RKO (cell line): ENCODE measurements at regions not wholly inside any gene's neighbourhood (a gene's known extent, or its start where the extent isn't known, plus 50 kb on each side); places are given as distances from the start of the nearest gene placed in this dataset.
"Not testable (repeated sequence)": the region's sequence is repeated elsewhere in the genome, so short reads cannot be mapped to it uniquely, and the experiment has no call there.

Source experiments
- DNase-seq: peaks from one replicate; pipeline ENCODE4 v3.0.0-alpha.2; 2016; ENCODE audit warnings: low spot score

GRCh38 chr3:159872374-159873109 is 116.1 kb upstream of the IL12A start:
- peak; percentile 97 for DNase-seq

GRCh38 chr3:159875116-159875515 is 113.5 kb upstream of the IL12A start:
- DNase-seq: no peak

- no peak for DNase-seq
Observed at GRCh38 chr3:159877924-159878323, 110.7 kb upstream of the IL12A start.

- DNase-seq: no peak
Observed at GRCh38 chr3:159879146-159879545, 109.5 kb upstream of the IL12A start.

GRCh38 chr3:159879598-159879997 is 109.0 kb upstream of the IL12A start:
- no peak for DNase-seq

GRCh38 chr3:159881208-159881607 is 107.4 kb upstream of the IL12A start:
- no peak for DNase-seq

- no peak for DNase-seq
Observed at GRCh38 chr3:159881828-159882309, 106.8 kb upstream of the IL12A start.

GRCh38 chr3:159882367-159882766 is 106.3 kb upstream of the IL12A start:
- no peak for DNase-seq

- DNase-seq: no peak
Observed at GRCh38 chr3:159882790-159883779, 105.5 kb upstream of the IL12A start.

- DNase-seq: peak; percentile 50
Observed at GRCh38 chr3:159884661-159885402, 103.8 kb upstream of the IL12A start.

- no peak for DNase-seq
Observed at GRCh38 chr3:159886050-159886449, 102.6 kb upstream of the IL12A start.

- not testable (repeated sequence) for DNase-seq
Observed at GRCh38 chr3:159886530-159886929, 102.1 kb upstream of the IL12A start.

- no peak for DNase-seq
Observed at GRCh38 chr3:159887168-159887567, 101.5 kb upstream of the IL12A start.

- no peak for DNase-seq
Observed at GRCh38 chr3:159887911-159888310, 100.7 kb upstream of the IL12A start.

- no peak for DNase-seq
Observed at GRCh38 chr3:159892171-159892795, 96.4 kb upstream of the IL12A start.

GRCh38 chr3:159892801-159893200 is 95.8 kb upstream of the IL12A start:
- no peak for DNase-seq

- no peak for DNase-seq
Observed at GRCh38 chr3:159894386-159894785, 94.2 kb upstream of the IL12A start.

- DNase-seq: no peak
Observed at GRCh38 chr3:159895430-159895829, 93.2 kb upstream of the IL12A start.

GRCh38 chr3:159896543-159896942 is 92.1 kb upstream of the IL12A start:
- DNase-seq: no peak

GRCh38 chr3:159897331-159898075 is 91.1 kb upstream of the IL12A start:
- DNase-seq: no peak

GRCh38 chr3:159898147-159898546 is 90.5 kb upstream of the IL12A start:
- no peak for DNase-seq
